Aorta (tissue), 5 donors: ENCODE measurements at regions not wholly inside any gene's neighbourhood (a gene's known extent, or its start where the extent isn't known, plus 50 kb on each side); places are given as distances from the start of the nearest gene placed in this dataset.
A peak's percentile ranks its signal among the peaks of the same experiment; 100 is the strongest.

Source experiments
- ATAC-seq: fragments of 200-7000 bp; cut with Tn5 transposase; one replicate; pipeline ENCODE4 v1.9.1; 2022; ENCODE audit warnings: moderate library complexity; ENCODE audit not compliant: low FRiP score
- DNase-seq, 2 donors: peaks; one replicate each; pipeline ENCODE4 v3.0.0-alpha.2; 2020
- H3K27ac ChIP-seq, 2 donors: one replicate each; pipeline ENCODE4 v1.5.1; 2013; ENCODE audit warnings: low read length in 2 of 2, mild to moderate bottlenecking in 2 of 2, moderate library complexity in 2 of 2, control low read depth in 1 of 2, inconsistent platforms in 1 of 2, low read depth in 1 of 2
- H3K27me3 ChIP-seq, 2 donors: one replicate each; pipeline ENCODE4 v1.6.1; 2013; ENCODE audit warnings: control low read depth in 1 of 2, low read length in 1 of 2, mild to moderate bottlenecking in 1 of 2, moderate library complexity in 1 of 2; ENCODE audit not compliant: insufficient read depth in 2 of 2, control insufficient read depth in 1 of 2
- H3K36me3 ChIP-seq, 2 donors: one replicate each; pipeline ENCODE4 v1.6.1; 2013; ENCODE audit warnings: control low read depth in 1 of 2, low read length in 1 of 2, mild to moderate bottlenecking in 1 of 2; ENCODE audit not compliant: insufficient read depth in 2 of 2, control insufficient read depth in 1 of 2
- H3K4me1 ChIP-seq, 2 donors: one replicate each; pipeline ENCODE4 v1.6.1; 2013; ENCODE audit warnings: low read length in 2 of 2, control low read depth in 1 of 2, mild to moderate bottlenecking in 1 of 2, moderate library complexity in 1 of 2; ENCODE audit not compliant: insufficient read depth in 2 of 2, control insufficient read depth in 1 of 2
- H3K4me3 ChIP-seq, 2 donors: one replicate each; pipeline ENCODE4 v1.5.1; 2013; ENCODE audit warnings: low read length in 2 of 2, control low read depth in 1 of 2, mild to moderate bottlenecking in 1 of 2
- H3K9me3 ChIP-seq: one replicate; pipeline ENCODE4 v1.6.1; 2013; ENCODE audit warnings: mild to moderate bottlenecking, low read length; ENCODE audit not compliant: control insufficient read depth
- WGBS, 2 donors: extraction: QIAGEN DNeasy Blood & Tissue Kit; methylation state at CpG; one replicate each; pipeline ENCODE4 v1.1.7; 2013; 5-methylcytosine and 5-hydroxymethylcytosine counted together
- intact Hi-C, 2 donors: fragments of 100-400 bp; cut with DNase I; formaldehyde crosslinking; loops; one replicate each; pipeline versions ENCODE4 v1.14.2 to v1.15.0; 2022
- donor health status: healthy with polysubstance abuse.
- donor health status: Bipolar disorder and iron deficiency.
- donor health status: DM: no; HTN: no; CAD: no.
- donor health status: DM: no; HTN: no; CAD: no.
- donor health status: DM: yes; HTN: yes; CAD: no.

- no peak overlapping the region for H3K4me3 ChIP-seq
- ATAC-seq (no peak), DNase-seq (peak in 1 of 2 donors; percentile 66)
- H3K27me3 ChIP-seq = peaks cover 0 to 3% of the 10 kb centered on the region in 2 donors
- no peaks in the 10 kb centered on the region for H3K36me3 ChIP-seq
- 77 to 90% methylated on average over 3 of the region's 3 CpGs for WGBS, 2 donors
- H3K4me1 ChIP-seq = no peaks in the 10 kb centered on the region
- no peak overlapping the region for H3K27ac ChIP-seq
- intact Hi-C loops = no loop called here
- H3K9me3 ChIP-seq = no peaks in the 10 kb centered on the region
These were observed 280.3 kb downstream of the CCDC85A start for GRCh38 chr2:56464066-56464465.

GRCh38 chr2:56464613-56465012 lies 280.8 kb downstream of the CCDC85A start:
- no peak overlapping the region for H3K4me3 ChIP-seq
- DNase-seq (no peak), ATAC-seq (no peak)
- intact Hi-C loops = no loop called here
- 95 to 98% methylated on average over 2 of the region's 2 CpGs for WGBS, 2 donors
- H3K4me1 ChIP-seq = no peaks in the 10 kb centered on the region
- H3K27me3 ChIP-seq = peaks cover 0 to 3% of the 10 kb centered on the region in 2 donors
- no peaks in the 10 kb centered on the region for H3K36me3 ChIP-seq
- H3K27ac ChIP-seq = no peak overlapping the region
- no peaks in the 10 kb centered on the region for H3K9me3 ChIP-seq

GRCh38 chr2:56465491-56465890 lies 281.7 kb downstream of the CCDC85A start:
- Histone ChIP-seq H3K27me3 (peaks cover 0 to 3% of the 10 kb centered on the region in 2 donors), H3K4me1 (no peaks in the 10 kb centered on the region), H3K36me3 (no peaks in the 10 kb centered on the region), H3K4me3 (no peak overlapping the region), H3K9me3 (no peaks in the 10 kb centered on the region), H3K27ac (no peak overlapping the region)
- no peak for ATAC-seq
- DNase-seq = no peak
- intact Hi-C loops = no loop called here

- Histone ChIP-seq H3K4me1 (no peaks in the 10 kb centered on the region), H3K36me3 (no peaks in the 10 kb centered on the region), H3K27me3 (no peaks in the 10 kb centered on the region), H3K9me3 (no peaks in the 10 kb centered on the region), H3K27ac (no peak overlapping the region), H3K4me3 (no peak overlapping the region)
- intact Hi-C loops = no loop called here
- ATAC-seq (no peak), DNase-seq (no peak)
These were observed 289.7 kb downstream of the CCDC85A start for GRCh38 chr2:56473524-56473923.

GRCh38 chr2:56474412-56475158 lies 290.8 kb downstream of the CCDC85A start:
- no peaks in the 10 kb centered on the region for H3K36me3 ChIP-seq
- H3K4me3 ChIP-seq = no peak overlapping the region
- H3K27me3 ChIP-seq = no peaks in the 10 kb centered on the region
- 25 to 30% methylated on average over 4 of the region's 4 CpGs for WGBS, 2 donors
- intact Hi-C loops = no loop called here
- DNase-seq (no peak), ATAC-seq (no peak)
- no peak overlapping the region for H3K27ac ChIP-seq
- H3K9me3 ChIP-seq = no peaks in the 10 kb centered on the region
- H3K4me1 ChIP-seq = no peaks in the 10 kb centered on the region

DNA sequence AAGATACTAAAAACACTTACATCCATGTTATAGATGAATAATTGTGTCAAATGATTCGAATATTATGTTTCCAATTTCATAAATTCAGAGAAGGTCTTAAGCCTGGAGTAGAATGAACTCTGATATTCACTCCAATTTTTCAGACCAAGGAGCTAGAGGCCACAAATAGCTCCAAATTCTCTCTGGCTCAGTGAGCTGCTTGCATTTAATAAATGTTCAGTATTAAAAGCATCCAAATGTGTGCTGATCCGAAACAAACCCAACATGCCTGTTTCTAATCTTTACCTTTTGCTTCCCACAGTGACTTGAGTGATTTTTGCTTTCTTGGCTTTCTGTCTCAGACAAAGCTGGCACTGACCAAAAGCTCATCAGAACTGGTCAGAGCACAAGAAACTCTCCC lies 291.4 kb downstream of the CCDC85A start:
- ATAC-seq (no peak), DNase-seq (no peak)
- intact Hi-C loops = no loop called here
- 38 to 41% methylated on average over 2 of the region's 2 CpGs for WGBS, 2 donors
- Histone ChIP-seq H3K9me3 (no peaks in the 10 kb centered on the region), H3K4me3 (no peak overlapping the region), H3K27me3 (no peaks in the 10 kb centered on the region), H3K36me3 (no peaks in the 10 kb centered on the region), H3K27ac (no peak overlapping the region), H3K4me1 (no peaks in the 10 kb centered on the region)

DNA sequence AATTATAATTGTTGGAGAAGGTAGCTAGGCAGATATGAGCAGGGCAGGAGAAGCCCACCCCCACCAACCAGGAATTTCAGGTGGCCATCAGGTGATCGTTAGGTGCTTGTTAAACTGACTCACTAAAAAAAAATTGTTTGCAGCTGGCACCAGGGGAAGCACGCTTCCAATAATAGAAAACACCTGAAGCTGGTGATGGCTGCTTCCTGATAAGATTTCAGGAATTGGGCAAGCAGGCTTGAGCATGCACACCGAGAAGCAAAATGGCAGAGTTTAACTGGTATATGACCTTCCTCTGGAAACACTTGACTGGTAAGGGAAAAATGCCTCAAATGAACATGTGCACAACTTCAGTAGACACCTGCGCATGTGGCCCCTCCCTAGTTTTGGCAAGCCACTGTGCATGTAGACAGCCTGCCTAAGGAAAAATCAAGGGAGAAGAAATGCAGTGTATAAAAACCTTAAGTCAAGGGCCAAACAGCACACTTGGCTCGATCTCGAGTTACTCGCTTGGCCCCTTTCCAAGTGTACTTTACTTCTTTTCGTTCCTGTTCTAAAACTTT lies 292.8 kb downstream of the CCDC85A start:
- Histone ChIP-seq H3K27ac (no peak overlapping the region), H3K27me3 (peaks cover 0 to 2% of the 10 kb centered on the region in 2 donors), H3K36me3 (no peaks in the 10 kb centered on the region), H3K4me3 (no peak overlapping the region), H3K4me1 (no peaks in the 10 kb centered on the region), H3K9me3 (no peaks in the 10 kb centered on the region)
- no peak for ATAC-seq
- DNase-seq = no peak
- intact Hi-C loops = no loop called here
- 68 to 72% methylated on average over 8 of the region's 8 CpGs for WGBS, 2 donors

DNA sequence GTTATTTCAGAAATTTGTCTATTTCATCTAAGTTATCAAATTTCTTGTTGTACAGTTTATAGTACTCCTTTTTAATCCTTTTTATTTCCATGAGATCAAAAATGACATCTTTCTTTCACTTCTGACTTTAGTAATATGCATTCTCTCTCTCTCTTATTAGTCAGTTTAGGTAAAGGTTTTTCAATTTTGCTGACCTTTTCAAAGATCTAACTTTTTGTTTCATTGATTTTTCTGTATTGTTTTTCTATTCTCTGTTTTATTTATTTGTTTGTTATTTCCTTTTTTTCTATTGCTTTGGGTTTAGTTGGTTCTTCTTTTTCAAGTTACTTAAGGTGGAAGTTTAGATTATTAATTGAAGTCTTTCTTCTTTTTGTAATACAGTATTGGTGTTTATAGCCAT lies 294.2 kb downstream of the CCDC85A start:
- Histone ChIP-seq H3K4me1 (no peaks in the 10 kb centered on the region), H3K9me3 (no peaks in the 10 kb centered on the region), H3K4me3 (no peak overlapping the region), H3K27ac (no peak overlapping the region), H3K27me3 (peaks cover 0 to 2% of the 10 kb centered on the region in 2 donors), H3K36me3 (no peaks in the 10 kb centered on the region)
- ATAC-seq (no peak), DNase-seq (no peak)
- intact Hi-C loops = no loop called here

- Histone ChIP-seq H3K36me3 (no peaks in the 10 kb centered on the region), H3K4me1 (no peaks in the 10 kb centered on the region), H3K9me3 (no peaks in the 10 kb centered on the region), H3K4me3 (no peak overlapping the region), H3K27me3 (peaks cover 0 to 2% of the 10 kb centered on the region in 2 donors), H3K27ac (no peak overlapping the region)
- DNase-seq = no peak
- intact Hi-C loops = no loop called here
- no peak for ATAC-seq
- 55 to 60% methylated on average over 2 of the region's 2 CpGs for WGBS, 2 donors
These were observed 299.3 kb downstream of the CCDC85A start for GRCh38 chr2:56483081-56483480.
